ENCODE measurements at regions not wholly inside any gene's neighbourhood (a gene's known extent, or its start where the extent isn't known, plus 50 kb on each side); places are given as distances from the start of the nearest gene placed in this dataset.
"Not testable (repeated sequence)": the region's sequence is repeated elsewhere in the genome, so short reads cannot be mapped to it uniquely, and the experiment has no call there.

- intact Hi-C loops (cut with micrococcal nuclease; ENCODE audit: unreplicated experiment) (no loop called here), in situ Hi-C loops (cut with HindIII; ENCODE audit: extremely low pct_ligation_motif_present, low pct_unique_long_range_greater_than_20kb) (no loop called here)
- ChIA-PET CTCF (ENCODE audit: low intra/inter-chr PET ratio, low total read pairs) (no interaction called here), POLR2A (no interaction called here)
- DNase-seq (ENCODE audit: low spot score) (no peak), FAIRE-seq (no peak), ATAC-seq (no peak)
- no peaks in the 10 kb centered on the region for H4K20me1 ChIP-seq (ENCODE audit: insufficient read depth, low read length)
- WGBS (ENCODE audit: low lambda C conversion rate) = 0% methylated on average over 3 of the region's 3 CpGs
- no peaks in the 10 kb centered on the region; a peak in 1 of 5 replicates for H3K27me3 ChIP-seq (ENCODE audit: control insufficient read depth in 1 of 2, insufficient read depth in 2 of 2, low read length in 2 of 2)
- peaks cover 6% of the 10 kb centered on the region; the same call in 1 of the 2 replicates for H3K4me1 ChIP-seq (ENCODE audit: insufficient read depth, low read length)
- no peaks in the 10 kb centered on the region for H3K79me2 ChIP-seq (ENCODE audit: insufficient read depth, low read length)
- TF ChIP-seq, protein P1, sequence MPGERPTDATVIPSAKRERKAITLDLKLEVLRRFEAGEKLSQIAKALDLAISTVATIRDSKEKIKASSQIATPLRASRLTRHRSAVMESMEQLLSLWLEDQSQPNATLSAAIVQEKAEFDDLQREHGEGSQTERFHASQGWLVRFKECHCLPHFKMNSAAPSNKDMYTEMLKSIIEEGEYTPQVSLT (CRISPR knock-in tag; IDR thresholded peaks at IDR 0.05; ENCODE audit: borderline replicate concordance, low read depth) = no peak
- no peak for TF ChIP-seq ZBTB2 (CRISPR knock-in tag; IDR thresholded peaks at IDR 0.05; ENCODE audit: low read depth)
- no peak for TF ChIP-seq FOXO1 (CRISPR knock-in tag; IDR thresholded peaks at IDR 0.05)
- TF ChIP-seq SIN3B (IDR thresholded peaks at IDR 0.05; ENCODE audit: low read length) = no peak
- TF ChIP-seq MED1 (CRISPR knock-in tag; IDR thresholded peaks at IDR 0.05) = no peak
- TF ChIP-seq, protein P2, sequence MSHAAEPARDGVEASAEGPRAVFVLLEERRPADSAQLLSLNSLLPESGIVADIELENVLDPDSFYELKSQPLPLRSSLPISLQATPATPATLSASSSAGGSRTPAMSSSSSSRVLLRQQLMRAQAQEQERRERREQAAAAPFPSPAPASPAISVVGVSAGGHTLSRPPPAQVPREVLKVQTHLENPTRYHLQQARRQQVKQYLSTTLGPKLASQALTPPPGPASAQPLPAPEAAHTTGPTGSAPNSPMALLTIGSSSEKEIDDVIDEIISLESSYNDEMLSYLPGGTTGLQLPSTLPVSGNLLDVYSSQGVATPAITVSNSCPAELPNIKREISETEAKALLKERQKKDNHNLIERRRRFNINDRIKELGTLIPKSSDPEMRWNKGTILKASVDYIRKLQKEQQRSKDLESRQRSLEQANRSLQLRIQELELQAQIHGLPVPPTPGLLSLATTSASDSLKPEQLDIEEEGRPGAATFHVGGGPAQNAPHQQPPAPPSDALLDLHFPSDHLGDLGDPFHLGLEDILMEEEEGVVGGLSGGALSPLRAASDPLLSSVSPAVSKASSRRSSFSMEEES (CRISPR knock-in tag; IDR thresholded peaks at IDR 0.05) = no peak
- TF ChIP-seq ZNF761 (CRISPR knock-in tag; conservative IDR thresholded peaks at IDR 0.05) = no peak
- no peak for TF ChIP-seq NCOA1 (CRISPR knock-in tag; IDR thresholded peaks at IDR 0.05)
- TF ChIP-seq ISL2 (CRISPR knock-in tag; IDR thresholded peaks at IDR 0.05) = no peak
- TF ChIP-seq SALL1 (CRISPR knock-in tag; IDR thresholded peaks at IDR 0.05) = no peak
- TF ChIP-seq IKZF1 (IDR thresholded peaks at IDR 0.05) = no peak
- no peak for TF ChIP-seq SIN3A (IDR thresholded peaks at IDR 0.05; ENCODE audit: borderline replicate concordance, low read depth, low read length)
- no peak for TF ChIP-seq PAF1 (CRISPR knock-in tag; IDR thresholded peaks at IDR 0.05)
- no peak for TF ChIP-seq SMAD1 (CRISPR knock-in tag; IDR thresholded peaks at IDR 0.05; ENCODE audit: borderline replicate concordance, low read depth)
- TF ChIP-seq ZSCAN30 (CRISPR knock-in tag; IDR thresholded peaks at IDR 0.05) = no peak
- TF ChIP-seq, protein P3, sequence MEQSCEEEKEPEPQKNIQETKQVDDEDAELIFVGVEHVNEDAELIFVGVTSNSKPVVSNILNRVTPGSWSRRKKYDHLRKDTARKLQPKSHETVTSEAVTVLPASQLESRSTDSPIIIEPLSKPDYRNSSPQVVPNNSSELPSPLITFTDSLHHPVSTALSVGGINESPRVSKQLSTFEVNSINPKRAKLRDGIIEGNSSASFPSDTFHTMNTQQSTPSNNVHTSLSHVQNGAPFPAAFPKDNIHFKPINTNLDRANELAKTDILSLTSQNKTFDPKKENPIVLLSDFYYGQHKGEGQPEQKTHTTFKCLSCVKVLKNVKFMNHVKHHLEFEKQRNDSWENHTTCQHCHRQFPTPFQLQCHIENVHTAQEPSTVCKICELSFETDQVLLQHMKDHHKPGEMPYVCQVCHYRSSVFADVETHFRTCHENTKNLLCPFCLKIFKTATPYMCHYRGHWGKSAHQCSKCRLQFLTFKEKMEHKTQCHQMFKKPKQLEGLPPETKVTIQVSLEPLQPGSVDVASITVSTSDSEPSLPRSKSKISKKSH (CRISPR knock-in tag; IDR thresholded peaks at IDR 0.05; ENCODE audit: borderline replicate concordance) = no peak
- TF ChIP-seq MEIS1 (CRISPR knock-in tag; IDR thresholded peaks at IDR 0.05; ENCODE audit: borderline replicate concordance) = no peak
- no peak overlapping the region for H3K9ac ChIP-seq (ENCODE audit: insufficient read depth, low read depth, low read length)
- no peak overlapping the region for H3K27ac ChIP-seq (ENCODE audit: extremely low read length, insufficient read depth, low read length)
- no TSS peak for BruUV-seq (replicated peaks)
- H3K4me2 ChIP-seq (ENCODE audit: low read depth, low read length) = no peak overlapping the region
- no peak overlapping the region for H2AFZ ChIP-seq (ENCODE audit: low read length)
- H3K36me3 ChIP-seq (replicated peaks in 1 of 2; ENCODE audit: control insufficient read depth in 1 of 2, insufficient read depth in 2 of 2, low read length in 2 of 2) = no peaks in the 10 kb centered on the region
- H3K4me3 ChIP-seq (replicated peaks in 1 of 3; ENCODE audit: insufficient read depth in 1 of 3, low read depth in 2 of 3, low read length in 3 of 3) = no peak overlapping the region
- no peaks in the 10 kb centered on the region for H3K9me3 ChIP-seq (ENCODE audit: low read length)
These were observed 109.5 kb upstream of the TSC22D1 start for GRCh38 chr13:44685641-44686040.

DNA sequence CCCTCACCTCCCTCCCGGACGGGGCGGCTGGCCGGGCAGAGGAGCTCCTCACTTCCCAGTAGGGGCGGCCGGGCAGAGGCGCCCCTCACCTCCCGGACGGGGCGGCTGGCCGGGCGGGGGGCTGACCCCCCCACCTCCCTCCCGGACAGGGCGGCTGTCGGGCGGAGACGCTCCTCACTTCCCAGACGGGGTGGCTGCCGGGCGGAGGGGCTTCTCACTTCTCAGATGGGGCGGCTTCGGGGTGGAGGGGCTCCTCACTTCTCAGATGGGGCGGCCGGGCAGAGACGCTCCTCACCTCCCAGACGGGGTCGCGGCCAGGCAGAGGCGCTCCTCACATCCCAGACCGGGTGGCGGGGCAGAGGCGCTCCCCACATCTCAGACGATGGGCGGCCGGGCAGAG is 106.3 kb upstream of the TSC22D1 start:
- H3K27me3 ChIP-seq (ENCODE audit: control insufficient read depth in 1 of 2, insufficient read depth in 2 of 2, low read length in 2 of 2); H2AFZ ChIP-seq (ENCODE audit: low read length); H3K4me1 ChIP-seq (ENCODE audit: insufficient read depth, low read length); H3K4me2 ChIP-seq (ENCODE audit: low read depth, low read length); H3K9ac ChIP-seq (ENCODE audit: insufficient read depth, low read depth, low read length); FAIRE-seq; in situ Hi-C loops (cut with HindIII; ENCODE audit: extremely low pct_ligation_motif_present, low pct_unique_long_range_greater_than_20kb); intact Hi-C loops (cut with micrococcal nuclease; ENCODE audit: unreplicated experiment); DNase-seq (ENCODE audit: low spot score); H4K20me1 ChIP-seq (ENCODE audit: insufficient read depth, low read length); POLR2A ChIA-PET; CTCF ChIA-PET (ENCODE audit: low intra/inter-chr PET ratio, low total read pairs); H3K4me3 ChIP-seq (replicated peaks in 1 of 3; ENCODE audit: insufficient read depth in 1 of 3, low read depth in 2 of 3, low read length in 3 of 3); H3K79me2 ChIP-seq (ENCODE audit: insufficient read depth, low read length); H3K9me3 ChIP-seq (ENCODE audit: low read length); H3K27ac ChIP-seq (ENCODE audit: extremely low read length, insufficient read depth, low read length); BruUV-seq (replicated peaks); ATAC-seq; H3K36me3 ChIP-seq (replicated peaks in 1 of 2; ENCODE audit: control insufficient read depth in 1 of 2, insufficient read depth in 2 of 2, low read length in 2 of 2): not testable (repeated sequence)
- WGBS (ENCODE audit: low lambda C conversion rate) = 95% methylated on average over 16 of the region's 35 CpGs
